ENCODE measurements at regions not wholly inside any gene's neighbourhood (a gene's known extent, or its start where the extent isn't known, plus 50 kb on each side); places are given as distances from the start of the nearest gene placed in this dataset.

GRCh38 chr5:54615381-54615780 is 97.8 kb downstream of the SNX18 start:
- 96% methylated on average over 1 of the region's 1 CpG for WGBS
- peaks cover 5 to 18% (median 14%) of the 10 kb centered on the region in 4 donors for H3K4me1 ChIP-seq
- no peaks in the 10 kb centered on the region for H3K36me3 ChIP-seq
- intact Hi-C loops (cut with DNase I): no loop called here
- H3K27ac ChIP-seq (replicated peaks in 1 of 4): peak overlapping the region in 2 of 4 donors; percentile 24 to 28
- no peak for DNase-seq (ENCODE audit: extremely low spot score)
- H3K27me3 ChIP-seq: no peaks in the 10 kb centered on the region
- TF ChIP-seq POLR2AphosphoS5 (IDR thresholded peaks at IDR 0.05): no peak
- no peak for TF ChIP-seq POLR2A (IDR thresholded peaks at IDR 0.05; ENCODE audit: low read depth)
- no peak for TF ChIP-seq EP300 (IDR thresholded peaks at IDR 0.05)
- TF ChIP-seq CTCF (IDR thresholded peaks at IDR 0.05): no peak
- no peaks in the 10 kb centered on the region for H3K9me3 ChIP-seq
- no peak overlapping the region for H3K4me3 ChIP-seq

GRCh38 chr5:54612711-54613110 is 95.2 kb downstream of the SNX18 start:
- DNase-seq (ENCODE audit: extremely low spot score): no peak
- Histone ChIP-seq H3K36me3 (no peaks in the 10 kb centered on the region), H3K27me3 (no peaks in the 10 kb centered on the region), H3K4me3 (no peak overlapping the region), H3K4me1 (peaks cover 4 to 18% (median 14%) of the 10 kb centered on the region in 4 donors), H3K27ac (replicated peaks in 1 of 4) (no peak overlapping the region), H3K9me3 (no peaks in the 10 kb centered on the region)
- no peak for TF ChIP-seq POLR2A (IDR thresholded peaks at IDR 0.05; ENCODE audit: low read depth)
- no peak for TF ChIP-seq CTCF (IDR thresholded peaks at IDR 0.05)
- TF ChIP-seq POLR2AphosphoS5 (IDR thresholded peaks at IDR 0.05): no peak
- TF ChIP-seq EP300 (IDR thresholded peaks at IDR 0.05): no peak
- intact Hi-C loops (cut with DNase I): no loop called here
- WGBS: 93% methylated on average over 5 of the region's 5 CpGs

- Histone ChIP-seq H3K9me3 (no peaks in the 10 kb centered on the region), H3K27me3 (no peaks in the 10 kb centered on the region), H3K4me3 (no peak overlapping the region), H3K4me1 (peaks cover 4 to 14% (median 9%) of the 10 kb centered on the region in 4 donors), H3K27ac (replicated peaks in 1 of 4) (no peak overlapping the region), H3K36me3 (no peaks in the 10 kb centered on the region)
- WGBS: 43% methylated on average over 5 of the region's 5 CpGs
- no peak for DNase-seq (ENCODE audit: extremely low spot score)
- TF ChIP-seq POLR2AphosphoS5 (IDR thresholded peaks at IDR 0.05): no peak
- TF ChIP-seq POLR2A (IDR thresholded peaks at IDR 0.05; ENCODE audit: low read depth): no peak
- intact Hi-C loops (cut with DNase I): no loop called here
Measured at GRCh38 chr5:54611290-54611951, 93.9 kb downstream of the SNX18 start.

GRCh38 chr5:54610197-54610944 is 92.8 kb downstream of the SNX18 start:
- no peak overlapping the region for H3K27ac ChIP-seq (replicated peaks in 1 of 4)
- WGBS: 69% methylated on average over 6 of the region's 6 CpGs
- H3K36me3 ChIP-seq: no peaks in the 10 kb centered on the region
- intact Hi-C loops (cut with DNase I): no loop called here
- no peak for DNase-seq (ENCODE audit: extremely low spot score)
- peaks cover 0 to 3% (median 3%) of the 10 kb centered on the region in 4 donors for H3K4me1 ChIP-seq
- no peaks in the 10 kb centered on the region for H3K9me3 ChIP-seq
- no peak for TF ChIP-seq POLR2A (IDR thresholded peaks at IDR 0.05; ENCODE audit: low read depth)
- TF ChIP-seq EP300 (IDR thresholded peaks at IDR 0.05): no peak
- no peak for TF ChIP-seq CTCF (IDR thresholded peaks at IDR 0.05)
- no peak for TF ChIP-seq POLR2AphosphoS5 (IDR thresholded peaks at IDR 0.05)
- no peak overlapping the region for H3K4me3 ChIP-seq
- H3K27me3 ChIP-seq: no peaks in the 10 kb centered on the region

GRCh38 chr5:54608423-54609085 is 91.0 kb downstream of the SNX18 start:
- DNase-seq (ENCODE audit: extremely low spot score): no peak
- Histone ChIP-seq H3K4me1 (peaks cover 0 to 3% (median 0%) of the 10 kb centered on the region in 4 donors), H3K4me3 (no peak overlapping the region), H3K27ac (replicated peaks in 1 of 4) (no peak overlapping the region), H3K36me3 (no peaks in the 10 kb centered on the region), H3K27me3 (no peaks in the 10 kb centered on the region), H3K9me3 (no peaks in the 10 kb centered on the region)
- intact Hi-C loops (cut with DNase I): loop anchor here (10.0 kb wide), 1 partner anchor 74 kb away; no protein-coding TSS in a partner anchor
- 89% methylated on average over 3 of the region's 3 CpGs for WGBS
- TF ChIP-seq EP300 (IDR thresholded peaks at IDR 0.05) (no peak), POLR2AphosphoS5 (IDR thresholded peaks at IDR 0.05) (no peak), POLR2A (IDR thresholded peaks at IDR 0.05; ENCODE audit: low read depth) (no peak), CTCF (IDR thresholded peaks at IDR 0.05) (no peak)

Measured in esophagus muscularis mucosa (tissue), 4 donors.